Esophagus muscularis mucosa (tissue), 4 donors: ENCODE measurements at regions not wholly inside any gene's neighbourhood (a gene's known extent, or its start where the extent isn't known, plus 50 kb on each side); places are given as distances from the start of the nearest gene placed in this dataset.

Source experiments
- DNase-seq: peaks from one replicate; pipeline ENCODE4 v3.0.0-alpha.2; 2017; ENCODE audit errors: extremely low spot score
- H3K27ac ChIP-seq, 4 donors: fragments of 200-600 bp; sonication (generic); replicated peaks in 1 of 4; 1 replicate in 3 of 4; 2 replicates in 1 of 4; pipeline ENCODE4 v1.5.1; 2016 to 2019; ENCODE audit warnings: mild to moderate bottlenecking in 1 of 4
- H3K27me3 ChIP-seq, 4 donors: fragments of 200-600 bp; sonication (generic); one replicate each; pipeline versions ENCODE4 v1.5.1 to v1.6.0; 2016 to 2019
- H3K36me3 ChIP-seq, 4 donors: fragments of 200-600 bp; sonication (generic); one replicate each; pipeline ENCODE4 v1.5.1; 2016 to 2019
- H3K4me1 ChIP-seq, 4 donors: fragments of 200-600 bp; sonication (generic); one replicate each; pipeline ENCODE4 v1.5.1; 2016 to 2019
- H3K4me3 ChIP-seq, 4 donors: fragments of 200-600 bp; sonication (generic); 1 replicate in 2 of 4; 2 replicates in 2 of 4; pipeline ENCODE4 v1.5.1; 2016 to 2019; ENCODE audit warnings: mild to moderate bottlenecking in 4 of 4, moderate library complexity in 1 of 4
- H3K9me3 ChIP-seq, 4 donors: fragments of 200-600 bp; sonication (generic); 1 replicate in 3 of 4; 2 replicates in 1 of 4; pipeline ENCODE4 v1.5.1; 2016 to 2019
- EP300 ChIP-seq: sonication (generic); formaldehyde crosslinking; IDR thresholded peaks from one replicate; pipeline ENCODE4 v1.6.1; 2017; ENCODE audit warnings: antibody characterized with exemption
- POLR2A ChIP-seq: fragments of 450-650 bp; IDR thresholded peaks from one replicate; pipeline ENCODE4 v1.6.1; 2017; ENCODE audit warnings: antibody characterized with exemption, moderate library complexity, mild to moderate bottlenecking, low read depth
- POLR2AphosphoS5 ChIP-seq, 2 donors: sonication (generic); formaldehyde crosslinking; IDR thresholded peaks; one replicate each; pipeline ENCODE4 v1.6.1; 2017; ENCODE audit warnings: antibody characterized with exemption in 2 of 2
- WGBS: methylation state at CpG from one replicate; pipeline ENCODE4 v1.1.5; 2018; 5-methylcytosine and 5-hydroxymethylcytosine counted together
- intact Hi-C: fragments of 100-400 bp; cut with DNase I; formaldehyde crosslinking; loops from one replicate; pipeline ENCODE4 v1.15.1; 2023
- TF ChIP-seq, protein P1 (sequence below), 3 experiments: fragments of 200-600 bp in 2 of 3; fragments of 450-650 bp in 1 of 3; sonication (generic) in 2 of 3; IDR thresholded peaks; one replicate each; pipeline ENCODE4 v1.5.1; 2017 to 2019; ENCODE audit warnings: antibody characterized with exemption in 3 of 3, mild to moderate bottlenecking in 2 of 3, moderate library complexity in 1 of 3

DNA sequence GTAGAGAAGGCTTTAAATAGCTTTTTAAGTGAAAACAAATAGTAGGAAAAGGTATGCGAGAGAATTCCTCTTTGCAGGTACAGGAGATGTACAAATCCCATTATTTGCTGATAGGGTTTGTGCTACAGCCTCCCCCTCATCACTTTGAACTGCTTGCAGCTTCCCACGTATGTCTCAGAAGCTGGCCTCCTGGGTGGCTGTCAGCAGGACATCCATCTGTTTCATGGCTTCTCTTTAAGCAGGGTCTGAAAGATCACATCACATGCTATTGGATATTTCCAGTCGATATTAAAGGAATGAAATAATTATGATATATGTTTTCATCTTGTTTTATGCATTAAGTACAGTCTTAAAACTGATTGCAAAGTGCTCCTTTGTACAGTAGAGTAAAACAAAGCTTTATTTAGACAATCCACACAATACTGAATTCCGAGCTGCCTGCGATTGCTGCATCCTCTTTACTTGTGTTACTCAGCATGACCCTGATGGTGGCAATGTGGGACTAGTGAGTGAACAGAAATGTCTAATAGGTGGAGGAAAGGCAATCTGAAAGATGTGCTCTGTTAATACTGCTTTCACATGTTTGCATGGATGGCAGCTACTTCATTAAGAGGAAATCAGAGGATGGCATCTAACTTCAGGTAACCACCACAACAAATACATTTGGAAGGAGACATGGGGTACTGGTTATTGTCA, 930.6 kb upstream of the SEMA6D start:
- TF ChIP-seq, protein P1, sequence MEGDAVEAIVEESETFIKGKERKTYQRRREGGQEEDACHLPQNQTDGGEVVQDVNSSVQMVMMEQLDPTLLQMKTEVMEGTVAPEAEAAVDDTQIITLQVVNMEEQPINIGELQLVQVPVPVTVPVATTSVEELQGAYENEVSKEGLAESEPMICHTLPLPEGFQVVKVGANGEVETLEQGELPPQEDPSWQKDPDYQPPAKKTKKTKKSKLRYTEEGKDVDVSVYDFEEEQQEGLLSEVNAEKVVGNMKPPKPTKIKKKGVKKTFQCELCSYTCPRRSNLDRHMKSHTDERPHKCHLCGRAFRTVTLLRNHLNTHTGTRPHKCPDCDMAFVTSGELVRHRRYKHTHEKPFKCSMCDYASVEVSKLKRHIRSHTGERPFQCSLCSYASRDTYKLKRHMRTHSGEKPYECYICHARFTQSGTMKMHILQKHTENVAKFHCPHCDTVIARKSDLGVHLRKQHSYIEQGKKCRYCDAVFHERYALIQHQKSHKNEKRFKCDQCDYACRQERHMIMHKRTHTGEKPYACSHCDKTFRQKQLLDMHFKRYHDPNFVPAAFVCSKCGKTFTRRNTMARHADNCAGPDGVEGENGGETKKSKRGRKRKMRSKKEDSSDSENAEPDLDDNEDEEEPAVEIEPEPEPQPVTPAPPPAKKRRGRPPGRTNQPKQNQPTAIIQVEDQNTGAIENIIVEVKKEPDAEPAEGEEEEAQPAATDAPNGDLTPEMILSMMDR (IDR thresholded peaks at IDR 0.05) = peak in 1 of 3 experiments; percentile 10
- TF ChIP-seq POLR2A = no peak
- TF ChIP-seq EP300 = no peak
- Histone ChIP-seq H3K9me3 (no peaks in the 10 kb centered on the region), H3K27me3 (no peaks in the 10 kb centered on the region), H3K4me3 (no peak overlapping the region), H3K36me3 (no peaks in the 10 kb centered on the region), H3K4me1 (no peaks in the 10 kb centered on the region), H3K27ac (no peak overlapping the region)
- 69% methylated on average over 5 of the region's 5 CpGs for WGBS
- no peak for DNase-seq
- intact Hi-C loops = no loop called here

DNA sequence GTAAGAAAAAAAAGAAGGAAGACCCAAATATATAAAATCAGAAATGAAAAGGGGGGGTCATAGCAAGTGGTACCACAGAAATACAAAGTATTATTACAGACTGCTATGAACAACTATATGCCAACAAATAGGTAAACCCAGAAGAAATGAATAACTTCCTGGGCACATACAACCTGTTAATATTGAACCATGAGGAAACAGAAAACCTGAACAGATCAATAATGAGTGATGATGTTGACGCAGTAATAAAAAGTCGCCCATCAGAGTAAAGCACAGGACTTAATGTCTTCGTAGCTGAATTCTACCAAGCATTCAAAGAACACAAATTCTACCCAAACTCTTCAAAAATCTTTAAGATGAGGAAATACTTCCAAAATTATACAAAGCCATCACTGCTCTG, 921.6 kb upstream of the SEMA6D start:
- peaks cover 0 to 8% (median 0%) of the 10 kb centered on the region in 4 donors for H3K9me3 ChIP-seq
- no peak for DNase-seq
- TF ChIP-seq EP300 (no peak), POLR2AphosphoS5 (IDR thresholded peaks at IDR 0.05) (no peak), POLR2A (no peak)
- TF ChIP-seq, protein P1 (IDR thresholded peaks at IDR 0.05) = no peak
- H3K4me1 ChIP-seq = no peaks in the 10 kb centered on the region
- intact Hi-C loops = no loop called here
- H3K4me3 ChIP-seq = no peak overlapping the region
- no peaks in the 10 kb centered on the region for H3K36me3 ChIP-seq
- 89% methylated on average over 3 of the region's 3 CpGs for WGBS
- H3K27ac ChIP-seq = no peak overlapping the region
- H3K27me3 ChIP-seq = no peaks in the 10 kb centered on the region

DNA sequence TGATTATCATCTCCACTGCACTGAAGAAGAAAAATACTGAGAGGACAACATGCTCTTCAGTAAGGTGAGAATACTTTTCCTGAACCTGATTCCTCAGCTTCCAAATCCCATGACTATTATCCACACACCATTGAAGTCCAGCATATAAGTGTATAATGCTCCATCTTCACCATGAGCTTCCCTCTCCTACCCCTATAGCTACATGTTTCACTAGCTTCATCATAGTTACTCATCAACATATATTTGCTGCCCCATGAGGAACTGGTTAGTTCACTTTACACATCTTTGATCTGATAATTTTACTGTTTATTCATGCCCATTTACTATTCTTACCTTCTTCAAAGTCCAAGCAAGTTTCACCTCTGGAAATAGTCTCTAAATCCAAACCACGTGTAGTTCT, 908.5 kb upstream of the SEMA6D start:
- Histone ChIP-seq H3K36me3 (no peaks in the 10 kb centered on the region), H3K4me3 (no peak overlapping the region), H3K4me1 (no peaks in the 10 kb centered on the region), H3K9me3 (no peaks in the 10 kb centered on the region), H3K27ac (no peak overlapping the region), H3K27me3 (no peaks in the 10 kb centered on the region)
- DNase-seq = no peak
- WGBS = 17% methylated on average over 1 of the region's 1 CpG
- intact Hi-C loops = no loop called here
- TF ChIP-seq POLR2A (no peak), EP300 (no peak), POLR2AphosphoS5 (IDR thresholded peaks at IDR 0.05) (no peak)
- TF ChIP-seq, protein P1 (IDR thresholded peaks at IDR 0.05) = no peak

- 87% methylated on average over 4 of the region's 4 CpGs for WGBS
- Histone ChIP-seq H3K27me3 (no peaks in the 10 kb centered on the region), H3K36me3 (no peaks in the 10 kb centered on the region), H3K9me3 (no peaks in the 10 kb centered on the region), H3K4me1 (no peaks in the 10 kb centered on the region), H3K27ac (no peak overlapping the region), H3K4me3 (no peak overlapping the region)
- TF ChIP-seq, protein P1 (IDR thresholded peaks at IDR 0.05) = no peak
- TF ChIP-seq POLR2AphosphoS5 (IDR thresholded peaks at IDR 0.05) = no peak
- TF ChIP-seq POLR2A = no peak
- no peak for TF ChIP-seq EP300
- DNase-seq = no peak
- intact Hi-C loops = no loop called here
Measured at GRCh38 chr15:46815240-46815639, 902.1 kb upstream of the SEMA6D start.

- WGBS = 33% methylated on average over 1 of the region's 1 CpG
- TF ChIP-seq POLR2AphosphoS5 (IDR thresholded peaks at IDR 0.05) = no peak
- no peak for TF ChIP-seq EP300
- TF ChIP-seq POLR2A = no peak
- TF ChIP-seq, protein P1 (IDR thresholded peaks at IDR 0.05) = no peak
- no peak for DNase-seq
- Histone ChIP-seq H3K4me1 (no peaks in the 10 kb centered on the region), H3K36me3 (no peaks in the 10 kb centered on the region), H3K27me3 (no peaks in the 10 kb centered on the region), H3K27ac (no peak overlapping the region), H3K9me3 (no peaks in the 10 kb centered on the region), H3K4me3 (no peak overlapping the region)
- intact Hi-C loops = no loop called here
Measured at GRCh38 chr15:46815765-46816164, 901.5 kb upstream of the SEMA6D start.
